Stimulated activated CD4-positive, alpha-beta T cell treated with anti-CD3 and anti-CD28 coated beads, TNF-alpha, amount 100 ng/mL, for 48 hours (primary cell): ENCODE measurements at regions not wholly inside any gene's neighbourhood (a gene's known extent, or its start where the extent isn't known, plus 50 kb on each side); places are given as distances from the start of the nearest gene placed in this dataset.

Experiments
- DNase-seq, 3 donors: peaks; one replicate each; pipeline ENCODE4 v3.0.0-alpha.2; 2020; ENCODE audit warnings: low read depth in 3 of 3

GRCh38 chr11:111444040-111444439 lies 65.0 kb upstream of the POU2AF1 start:
- no peak for DNase-seq

GRCh38 chr11:111443640-111444039 lies 64.6 kb upstream of the POU2AF1 start:
- DNase-seq, result no peak

DNA sequence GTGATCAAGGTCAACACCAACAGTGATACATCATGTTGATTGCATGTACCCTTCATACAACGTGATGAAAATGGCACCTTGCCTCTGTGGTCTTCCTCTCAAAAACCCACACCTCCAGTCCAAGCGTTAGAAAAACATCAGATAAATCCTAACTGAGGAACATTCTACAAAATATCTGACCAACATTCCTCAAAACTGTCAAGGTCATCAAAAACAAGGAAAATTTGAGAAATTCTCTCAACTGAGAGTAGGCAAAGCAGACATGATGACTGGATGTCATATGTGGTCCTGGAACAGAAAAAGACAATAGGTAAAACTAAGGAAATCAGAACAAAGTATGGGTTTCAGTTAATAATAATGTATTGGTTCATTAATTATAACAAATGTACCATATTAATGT lies 64.0 kb upstream of the POU2AF1 start:
- DNase-seq, result no peak

DNA sequence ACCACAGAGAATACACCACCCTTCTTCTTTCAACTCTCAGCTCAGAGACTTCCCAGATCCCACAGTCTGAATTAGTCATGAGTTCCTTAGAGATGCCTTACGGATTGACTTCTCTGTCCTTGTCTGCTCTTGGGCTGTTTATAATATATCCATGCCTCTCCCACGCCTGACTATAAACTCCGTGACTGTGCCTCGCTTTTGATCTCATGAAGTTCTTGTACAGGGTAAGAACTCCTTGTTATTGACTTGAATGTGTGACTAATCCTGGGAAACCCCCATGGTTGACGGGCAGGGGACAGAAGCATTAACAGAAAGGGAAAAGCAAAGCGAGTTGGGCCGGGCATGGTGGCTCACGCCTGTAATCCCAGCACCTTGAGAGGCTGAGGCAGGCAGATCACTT lies 62.4 kb upstream of the POU2AF1 start:
- no peak for DNase-seq

DNA sequence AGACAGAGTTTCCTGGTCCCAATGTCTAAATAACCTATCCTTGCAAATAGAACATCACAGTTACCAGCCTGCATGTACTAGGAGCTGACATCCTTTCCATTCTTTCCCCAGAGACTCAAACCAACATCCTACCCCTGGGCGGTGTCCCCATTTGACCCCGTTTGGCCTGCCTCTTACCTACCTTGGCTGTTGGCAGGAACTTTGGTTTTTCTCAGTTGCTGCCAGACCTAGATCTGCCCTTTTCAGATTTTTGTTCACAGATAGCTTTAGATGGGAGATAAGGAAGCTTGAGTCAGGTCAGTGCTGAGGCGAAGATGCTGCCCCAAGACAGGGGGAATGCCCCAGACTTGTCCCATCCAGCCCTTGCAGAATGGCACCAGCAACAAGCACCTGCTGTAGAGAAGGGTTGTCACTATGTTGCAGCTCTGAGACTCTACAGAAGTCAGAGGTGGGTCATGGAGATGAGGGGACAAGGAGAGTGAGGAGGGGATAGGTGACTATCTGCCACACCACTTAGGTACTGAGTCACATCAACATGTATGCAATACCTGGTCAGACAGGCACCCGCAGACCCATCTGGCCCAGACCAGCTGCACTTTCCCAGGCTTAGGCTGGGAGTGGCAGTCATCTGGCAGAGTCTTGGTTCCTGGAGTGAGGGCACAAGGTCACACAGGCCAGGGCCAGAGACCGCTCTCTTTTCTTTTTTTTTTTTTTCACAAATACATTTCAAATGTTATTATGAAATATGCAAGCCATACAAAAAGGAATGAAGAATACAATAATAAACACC lies 61.5 kb upstream of the POU2AF1 start:
- no peak for DNase-seq

DNA sequence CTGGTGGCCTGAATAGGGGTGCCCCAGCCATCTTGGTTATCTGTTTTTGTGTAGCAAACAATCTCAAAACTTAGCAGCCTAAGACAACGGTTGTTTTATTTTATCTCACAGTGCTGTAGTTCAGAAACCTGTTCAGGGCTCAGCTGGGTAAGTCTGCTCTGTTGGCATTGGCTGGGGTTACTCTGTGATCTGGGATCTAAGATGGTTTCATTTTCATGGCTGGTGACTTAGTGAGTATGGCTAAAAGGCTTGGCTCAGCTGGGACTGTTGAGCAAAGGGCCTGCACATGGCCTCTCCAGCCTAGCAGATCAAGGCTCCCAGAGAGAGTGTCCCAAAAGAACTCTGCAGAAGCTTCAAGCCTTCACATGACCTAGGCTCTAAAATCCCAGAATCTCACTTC lies 60.8 kb upstream of the POU2AF1 start:
- DNase-seq, result no peak

DNA sequence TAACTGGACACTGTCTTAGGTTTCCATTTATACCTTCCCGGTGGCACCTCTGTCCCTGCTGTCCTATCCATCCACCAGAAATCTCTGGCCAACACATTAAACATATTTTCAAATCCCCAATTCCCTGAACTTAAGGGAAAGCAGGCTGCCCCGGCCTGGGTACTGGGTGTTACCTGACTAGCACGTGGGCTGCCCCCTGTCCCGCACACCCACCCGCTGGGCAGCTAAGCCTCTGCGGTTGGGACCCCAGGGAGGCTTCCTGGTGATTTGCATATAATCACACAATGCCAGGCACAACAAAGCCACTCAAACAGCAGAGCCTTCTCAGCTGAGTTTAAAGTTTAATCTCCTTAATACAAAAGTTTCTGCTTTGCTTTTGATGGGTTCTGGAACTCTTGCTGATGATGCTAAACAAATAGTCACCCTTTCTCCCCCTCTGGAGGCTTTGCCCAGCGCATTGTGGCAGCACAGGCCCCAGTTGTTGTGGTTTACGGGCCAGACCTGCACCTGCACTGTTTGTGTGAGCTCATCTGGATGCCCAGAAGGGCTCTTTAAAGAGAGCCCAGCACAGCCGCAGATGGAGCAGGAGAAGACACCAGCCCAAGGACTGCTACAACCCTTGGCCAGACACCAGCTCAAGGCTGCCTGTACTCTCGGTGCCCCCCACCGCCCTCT lies 59.9 kb upstream of the POU2AF1 start:
- no peak for DNase-seq

GRCh38 chr11:111438168-111438567 lies 59.1 kb upstream of the POU2AF1 start:
- no peak for DNase-seq

DNA sequence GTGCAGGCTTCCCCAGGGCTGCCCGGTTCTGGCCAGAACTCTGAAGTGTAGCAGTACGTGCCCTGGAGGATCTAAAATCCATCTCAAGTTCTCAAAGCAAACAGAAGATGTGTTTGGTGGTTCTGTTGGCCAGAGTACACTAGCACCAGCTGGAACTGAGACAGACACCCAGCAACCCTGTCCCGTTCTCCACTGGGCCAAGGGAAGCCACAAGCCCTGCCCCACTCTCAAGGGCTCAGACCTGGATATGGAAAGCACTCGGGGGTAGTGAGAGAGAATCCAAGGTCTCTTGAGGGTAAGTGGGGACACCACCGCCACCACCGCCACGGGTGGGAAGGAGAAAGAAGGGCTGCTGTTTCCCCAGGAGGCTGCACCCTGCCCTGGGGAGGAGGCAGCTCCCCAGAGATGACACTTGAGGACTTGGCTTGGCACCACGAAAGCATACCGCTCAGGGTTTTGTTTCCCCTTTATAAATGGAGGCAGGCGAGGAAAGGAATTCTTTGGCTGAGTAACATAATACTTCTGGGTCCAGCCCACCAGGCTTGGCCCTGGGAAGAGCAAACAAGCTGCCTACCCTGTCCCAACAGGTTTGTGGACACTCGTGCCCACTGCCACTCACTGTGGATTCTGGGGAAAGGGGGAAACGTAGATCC lies 56.1 kb upstream of the POU2AF1 start:
- no peak for DNase-seq

- DNase-seq, result peak; percentile 57 to 69 (median 63)
Measured at GRCh38 chr11:111429066-111429506, 50.0 kb upstream of the POU2AF1 start.
